Vagina (tissue), 2 donors: ENCODE measurements at regions not wholly inside any gene's neighbourhood (a gene's known extent, or its start where the extent isn't known, plus 50 kb on each side); places are given as distances from the start of the nearest gene placed in this dataset.
"Not testable (repeated sequence)": the region's sequence is repeated elsewhere in the genome, so short reads cannot be mapped to it uniquely, and the experiment has no call there.

Experiments
- CTCF ChIP-seq, 3 experiments: fragments of 450-650 bp in 2 of 3; fragments of 200-600 bp in 1 of 3; sonication (generic) in 1 of 3; IDR thresholded peaks; one replicate each; pipeline ENCODE4 v1.5.1; 2017 to 2019; ENCODE audit warnings: antibody characterized with exemption in 3 of 3, mild to moderate bottlenecking in 2 of 3, moderate library complexity in 2 of 3
- POLR2A ChIP-seq, 2 donors: fragments of 450-650 bp; IDR thresholded peaks; one replicate each; pipeline ENCODE4 v1.6.1; 2017; ENCODE audit warnings: antibody characterized with exemption in 2 of 2, mild to moderate bottlenecking in 2 of 2, moderate library complexity in 2 of 2
- POLR2AphosphoS5 ChIP-seq, 2 donors: sonication (generic); formaldehyde crosslinking; IDR thresholded peaks; one replicate each; pipeline ENCODE4 v1.9.0; 2017; ENCODE audit warnings: antibody characterized with exemption in 2 of 2, mild to moderate bottlenecking in 2 of 2, low read depth in 1 of 2; ENCODE audit not compliant: insufficient read depth in 1 of 2

GRCh38 chr15:22253002-22253675 is 172.8 kb downstream of the OR4M2 start:
- not testable (repeated sequence) for TF ChIP-seq POLR2AphosphoS5 (IDR thresholded peaks at IDR 0.05; ENCODE audit: insufficient read depth in 1 of 2, low read depth in 1 of 2); POLR2A (IDR thresholded peaks at IDR 0.05); CTCF (IDR thresholded peaks at IDR 0.05)
